ENCODE measurements at regions not wholly inside any gene's neighbourhood (a gene's known extent, or its start where the extent isn't known, plus 50 kb on each side); places are given as distances from the start of the nearest gene placed in this dataset.

DNA sequence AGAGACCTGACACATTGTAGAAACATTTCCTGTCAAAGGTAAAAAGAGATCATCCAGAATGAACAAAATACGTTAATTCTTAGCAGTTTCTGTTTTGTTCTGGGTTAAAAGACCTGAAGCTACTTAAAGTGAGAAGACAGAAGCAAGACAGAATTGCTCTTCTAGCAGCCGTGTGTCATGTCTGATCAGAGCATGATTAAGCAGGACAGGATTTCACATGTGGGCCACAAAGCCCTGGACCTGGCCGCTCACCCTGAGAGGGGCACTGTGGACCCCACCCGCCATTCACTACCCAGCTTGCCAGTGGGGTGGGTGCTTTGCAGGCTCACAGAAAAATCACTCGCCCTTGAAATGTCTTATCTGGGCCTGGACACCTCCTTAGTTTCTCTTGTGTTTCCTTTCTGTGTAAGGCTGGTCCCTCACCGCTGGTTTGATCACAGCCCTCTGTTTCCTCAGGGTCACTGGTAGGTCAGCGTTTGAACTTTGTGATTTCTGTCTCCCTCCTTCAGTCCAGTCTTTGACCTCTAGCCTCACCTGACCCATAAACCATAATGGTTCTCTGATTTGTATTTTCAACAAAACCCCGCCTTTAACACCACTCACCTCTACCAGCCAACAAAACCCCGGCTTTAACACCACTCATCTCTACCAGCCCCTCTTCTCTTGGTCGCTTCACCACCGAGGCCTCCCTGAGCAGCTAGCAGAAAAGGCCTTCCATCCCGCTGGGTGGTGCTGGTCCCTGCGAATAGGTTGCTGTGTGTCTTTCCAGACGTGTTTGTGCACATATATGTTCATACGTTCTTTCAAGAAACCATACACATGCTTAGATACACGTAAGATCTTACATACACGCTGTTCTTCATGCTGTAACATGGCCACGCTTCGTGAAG, 185.0 kb downstream of the OR4M2 start:
- TF ChIP-seq, protein P1, sequence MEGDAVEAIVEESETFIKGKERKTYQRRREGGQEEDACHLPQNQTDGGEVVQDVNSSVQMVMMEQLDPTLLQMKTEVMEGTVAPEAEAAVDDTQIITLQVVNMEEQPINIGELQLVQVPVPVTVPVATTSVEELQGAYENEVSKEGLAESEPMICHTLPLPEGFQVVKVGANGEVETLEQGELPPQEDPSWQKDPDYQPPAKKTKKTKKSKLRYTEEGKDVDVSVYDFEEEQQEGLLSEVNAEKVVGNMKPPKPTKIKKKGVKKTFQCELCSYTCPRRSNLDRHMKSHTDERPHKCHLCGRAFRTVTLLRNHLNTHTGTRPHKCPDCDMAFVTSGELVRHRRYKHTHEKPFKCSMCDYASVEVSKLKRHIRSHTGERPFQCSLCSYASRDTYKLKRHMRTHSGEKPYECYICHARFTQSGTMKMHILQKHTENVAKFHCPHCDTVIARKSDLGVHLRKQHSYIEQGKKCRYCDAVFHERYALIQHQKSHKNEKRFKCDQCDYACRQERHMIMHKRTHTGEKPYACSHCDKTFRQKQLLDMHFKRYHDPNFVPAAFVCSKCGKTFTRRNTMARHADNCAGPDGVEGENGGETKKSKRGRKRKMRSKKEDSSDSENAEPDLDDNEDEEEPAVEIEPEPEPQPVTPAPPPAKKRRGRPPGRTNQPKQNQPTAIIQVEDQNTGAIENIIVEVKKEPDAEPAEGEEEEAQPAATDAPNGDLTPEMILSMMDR (IDR thresholded peaks at IDR 0.05; ENCODE audit: low read length) = no peak
- TF ChIP-seq EZH2 (optimal IDR thresholded peaks at IDR 0.05; ENCODE audit: low read depth, low read length) = no peak

Measured in MM.1S (cell line).